ENCODE measurements at regions not wholly inside any gene's neighbourhood (a gene's known extent, or its start where the extent isn't known, plus 50 kb on each side); places are given as distances from the start of the nearest gene placed in this dataset.

DNA sequence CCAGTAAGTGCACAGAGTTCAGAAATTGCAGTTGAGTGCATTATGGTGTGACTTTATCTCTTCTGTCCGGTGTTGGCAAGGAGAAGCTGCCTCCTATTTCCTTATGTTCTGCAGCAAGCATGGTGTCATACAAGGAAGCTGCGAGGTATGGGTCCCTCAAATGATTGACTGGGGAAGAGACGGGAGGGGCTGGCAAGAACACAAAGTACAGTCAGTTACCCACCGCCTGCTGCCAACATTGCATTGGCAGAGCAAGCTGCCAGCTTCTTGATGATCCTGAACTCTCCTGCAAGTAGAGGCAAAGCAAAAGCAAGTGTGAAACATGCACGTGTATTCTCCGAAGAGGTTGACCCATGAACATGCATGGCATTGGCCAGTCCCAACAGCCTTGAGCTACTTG is 1013.6 kb downstream of the UQCRFS1 start:
- no peaks in the 10 kb centered on the region for H3K36me3 ChIP-seq (ENCODE audit: control insufficient read depth, insufficient read depth, low read length)
- no peaks in the 10 kb centered on the region for H3K27me3 ChIP-seq (ENCODE audit: control insufficient read depth, insufficient read depth, low read length)
- H3K9me3 ChIP-seq (ENCODE audit: control insufficient read depth, insufficient read depth, low read length) = no peaks in the 10 kb centered on the region
- no CpG with 5 or more reads among the region's 6 CpGs for WGBS (ENCODE audit: insufficient coverage, insufficient read length)
- H3K27ac ChIP-seq (ENCODE audit: low read length) = no peak overlapping the region
- no peaks in the 10 kb centered on the region for H3K4me1 ChIP-seq (ENCODE audit: control insufficient read depth, insufficient read depth, low read length)
- no peak overlapping the region for H3K4me3 ChIP-seq (ENCODE audit: low read length)
- DNase-seq (ENCODE audit: low read depth, low spot score) = no peak

DNA sequence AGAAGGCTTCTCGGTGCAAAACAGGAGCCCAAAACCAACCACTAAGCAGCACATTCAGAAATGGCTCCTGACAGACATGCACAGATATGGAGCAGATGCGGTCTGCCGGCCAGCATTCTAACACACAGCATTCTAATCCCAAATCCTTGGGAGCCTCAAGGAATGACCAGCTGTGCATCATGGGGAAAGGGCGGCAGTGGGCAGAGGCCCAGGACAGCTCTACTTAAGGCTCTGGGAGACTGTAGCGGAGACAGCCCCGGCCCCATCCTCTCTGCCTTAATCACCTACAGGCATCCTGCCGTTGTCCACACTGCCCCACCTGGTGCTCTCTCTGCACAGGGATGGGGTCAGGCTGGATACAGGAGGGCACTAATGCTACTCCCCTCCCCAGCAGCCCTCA is 1016.0 kb downstream of the UQCRFS1 start:
- no peaks in the 10 kb centered on the region for H3K36me3 ChIP-seq (ENCODE audit: control insufficient read depth, insufficient read depth, low read length)
- no peak overlapping the region for H3K4me3 ChIP-seq (ENCODE audit: low read length)
- no peak overlapping the region for H3K27ac ChIP-seq (ENCODE audit: low read length)
- no peak for DNase-seq (ENCODE audit: low read depth, low spot score)
- no peaks in the 10 kb centered on the region for H3K4me1 ChIP-seq (ENCODE audit: control insufficient read depth, insufficient read depth, low read length)
- WGBS (ENCODE audit: insufficient coverage, insufficient read length) = no CpG with 5 or more reads among the region's 7 CpGs
- H3K9me3 ChIP-seq (ENCODE audit: control insufficient read depth, insufficient read depth, low read length) = no peaks in the 10 kb centered on the region
- H3K27me3 ChIP-seq (ENCODE audit: control insufficient read depth, insufficient read depth, low read length) = no peaks in the 10 kb centered on the region

DNA sequence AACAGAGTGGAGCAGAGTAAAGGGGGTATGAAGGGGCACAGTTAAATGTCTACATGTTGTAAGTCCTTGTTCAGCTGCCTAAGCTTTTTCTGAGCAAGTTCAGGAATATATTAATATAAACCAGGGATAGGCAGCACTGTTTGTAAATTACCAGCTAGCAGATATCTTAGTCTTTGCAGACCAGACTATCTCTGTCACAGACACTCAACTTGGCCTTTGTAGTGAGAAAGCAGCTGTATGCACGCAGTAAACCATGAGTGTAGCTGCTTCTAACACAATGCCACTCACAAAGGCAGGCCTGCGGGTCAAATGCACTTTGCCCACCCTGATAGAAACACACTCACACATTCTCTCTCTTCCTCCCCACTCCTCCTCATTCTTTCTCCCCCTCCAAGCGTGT is 1016.9 kb downstream of the UQCRFS1 start:
- no peak overlapping the region for H3K27ac ChIP-seq (ENCODE audit: low read length)
- WGBS (ENCODE audit: insufficient coverage, insufficient read length) = no CpG with 5 or more reads among the region's 3 CpGs
- H3K27me3 ChIP-seq (ENCODE audit: control insufficient read depth, insufficient read depth, low read length) = no peaks in the 10 kb centered on the region
- H3K36me3 ChIP-seq (ENCODE audit: control insufficient read depth, insufficient read depth, low read length) = no peaks in the 10 kb centered on the region
- H3K4me1 ChIP-seq (ENCODE audit: control insufficient read depth, insufficient read depth, low read length) = no peaks in the 10 kb centered on the region
- H3K4me3 ChIP-seq (ENCODE audit: low read length) = no peak overlapping the region
- no peak for DNase-seq (ENCODE audit: low read depth, low spot score)
- H3K9me3 ChIP-seq (ENCODE audit: control insufficient read depth, insufficient read depth, low read length) = no peaks in the 10 kb centered on the region

DNA sequence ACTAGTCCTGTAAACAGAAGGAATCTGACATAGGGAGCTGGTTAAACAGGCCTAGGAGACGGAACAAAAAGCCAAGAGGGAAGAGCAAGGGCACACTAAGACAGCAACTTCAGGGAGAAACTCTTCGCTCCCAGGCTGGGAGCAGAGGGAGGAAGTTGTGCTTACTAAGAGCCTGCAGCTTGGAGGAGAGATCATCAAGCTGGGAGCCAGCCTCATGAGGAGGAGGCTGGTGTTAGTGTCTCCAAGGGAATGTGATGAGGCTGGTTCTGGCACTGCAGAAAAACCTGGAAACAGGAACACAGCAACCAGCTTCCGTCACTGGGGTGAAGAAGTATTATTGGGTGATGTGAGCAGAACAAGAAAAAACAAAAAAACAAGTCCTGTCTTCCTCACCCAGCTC is 1027.3 kb downstream of the UQCRFS1 start:
- H3K4me1 ChIP-seq (ENCODE audit: control insufficient read depth, insufficient read depth, low read length) = 0 out of 2 replicates have a peak, but pooled peaks cover 2% of the 10 kb centered on the region
- H3K36me3 ChIP-seq (ENCODE audit: control insufficient read depth, insufficient read depth, low read length) = no peaks in the 10 kb centered on the region
- no CpG with 5 or more reads among the region's 3 CpGs for WGBS (ENCODE audit: insufficient coverage, insufficient read length)
- H3K27ac ChIP-seq (ENCODE audit: low read length) = no peak overlapping the region
- no peaks in the 10 kb centered on the region for H3K9me3 ChIP-seq (ENCODE audit: control insufficient read depth, insufficient read depth, low read length)
- no peak overlapping the region for H3K4me3 ChIP-seq (ENCODE audit: low read length)
- DNase-seq (ENCODE audit: low read depth, low spot score) = no peak
- no peaks in the 10 kb centered on the region for H3K27me3 ChIP-seq (ENCODE audit: control insufficient read depth, insufficient read depth, low read length)

DNA sequence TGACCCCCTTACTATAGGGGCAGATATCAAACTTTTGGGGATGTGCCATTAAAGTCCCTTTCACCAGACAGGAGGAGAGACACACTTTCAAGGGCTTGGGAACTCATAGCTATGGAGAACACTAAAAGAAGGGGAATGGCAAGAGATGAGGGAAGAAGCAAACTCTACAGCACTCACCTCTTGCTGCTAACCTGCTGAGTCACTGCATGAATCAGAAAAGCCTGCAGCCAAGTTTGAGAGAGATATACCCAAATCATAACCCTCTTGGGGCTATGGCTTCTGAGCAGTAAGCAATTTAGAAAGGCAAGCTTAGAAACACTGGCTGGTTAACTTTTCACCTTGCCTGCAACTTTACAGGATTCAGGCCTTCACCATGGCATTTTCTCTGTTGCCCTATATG is 1028.0 kb downstream of the UQCRFS1 start:
- H3K27ac ChIP-seq (ENCODE audit: low read length) = no peak overlapping the region
- H3K4me3 ChIP-seq (ENCODE audit: low read length) = no peak overlapping the region
- H3K36me3 ChIP-seq (ENCODE audit: control insufficient read depth, insufficient read depth, low read length) = no peaks in the 10 kb centered on the region
- H3K9me3 ChIP-seq (ENCODE audit: control insufficient read depth, insufficient read depth, low read length) = no peaks in the 10 kb centered on the region
- DNase-seq (ENCODE audit: low read depth, low spot score) = no peak
- no peaks in the 10 kb centered on the region for H3K27me3 ChIP-seq (ENCODE audit: control insufficient read depth, insufficient read depth, low read length)
- 0 out of 2 replicates have a peak, but pooled peaks cover 2% of the 10 kb centered on the region for H3K4me1 ChIP-seq (ENCODE audit: control insufficient read depth, insufficient read depth, low read length)

DNA sequence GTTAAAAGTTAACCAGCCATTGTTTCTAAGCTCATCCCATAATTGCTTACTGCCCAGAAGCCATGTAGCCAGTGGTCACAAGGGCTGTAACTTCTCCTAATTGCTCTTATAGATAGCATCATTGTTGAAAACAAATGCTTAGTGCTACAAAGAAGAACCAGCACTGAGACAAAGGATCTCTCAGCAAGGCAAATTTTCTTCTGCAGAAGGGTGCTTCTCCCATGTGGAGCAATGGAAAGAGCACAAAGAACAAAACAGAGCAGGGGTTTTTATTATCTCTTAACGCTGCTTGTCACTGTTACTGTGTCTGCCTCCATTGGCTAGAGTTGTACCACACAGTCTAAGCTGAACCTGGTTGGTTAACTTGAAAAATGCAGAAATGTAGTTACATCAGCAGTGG is 1036.8 kb downstream of the UQCRFS1 start:
- Histone ChIP-seq H3K4me1 (ENCODE audit: control insufficient read depth, insufficient read depth, low read length) (no peaks in the 10 kb centered on the region), H3K9me3 (ENCODE audit: control insufficient read depth, insufficient read depth, low read length) (peaks cover 5% of the 10 kb centered on the region), H3K27ac (ENCODE audit: low read length) (no peak overlapping the region), H3K27me3 (ENCODE audit: control insufficient read depth, insufficient read depth, low read length) (no peaks in the 10 kb centered on the region), H3K4me3 (ENCODE audit: low read length) (no peak overlapping the region), H3K36me3 (ENCODE audit: control insufficient read depth, insufficient read depth, low read length) (no peaks in the 10 kb centered on the region)
- DNase-seq (ENCODE audit: low read depth, low spot score) = no peak
- no CpG with 5 or more reads among the region's 1 CpG for WGBS (ENCODE audit: insufficient coverage, insufficient read length)

DNA sequence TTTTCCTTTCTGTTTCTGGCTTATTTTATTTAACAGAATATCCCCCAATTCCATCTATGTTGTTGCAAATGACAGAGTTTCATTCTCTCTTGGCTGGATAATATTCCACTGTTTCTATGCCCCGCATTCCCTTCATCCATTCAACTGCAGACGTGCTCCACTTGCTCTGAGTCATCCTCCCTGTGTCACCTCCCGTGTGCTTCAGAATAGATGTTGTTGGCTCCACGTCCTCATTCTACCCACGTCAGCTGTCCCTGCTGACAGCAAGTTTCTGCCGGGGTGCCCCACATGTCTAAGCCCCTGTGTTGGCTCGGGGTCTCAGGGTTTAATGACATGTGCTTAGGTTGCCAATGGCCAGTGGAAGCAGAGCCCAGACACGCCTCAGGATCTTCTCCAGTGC is 1041.0 kb downstream of the UQCRFS1 start:
- DNase-seq (ENCODE audit: low read depth, low spot score) = no peak
- Histone ChIP-seq H3K4me3 (ENCODE audit: low read length) (no peak overlapping the region), H3K27me3 (ENCODE audit: control insufficient read depth, insufficient read depth, low read length) (no peaks in the 10 kb centered on the region), H3K27ac (ENCODE audit: low read length) (no peak overlapping the region), H3K36me3 (ENCODE audit: control insufficient read depth, insufficient read depth, low read length) (0 out of 2 replicates have a peak, but pooled peaks cover 2% of the 10 kb centered on the region), H3K9me3 (ENCODE audit: control insufficient read depth, insufficient read depth, low read length) (peaks cover 2% of the 10 kb centered on the region; the same call in 1 of the 2 replicates), H3K4me1 (ENCODE audit: control insufficient read depth, insufficient read depth, low read length) (peaks cover 7% of the 10 kb centered on the region)
- no CpG with 5 or more reads among the region's 8 CpGs for WGBS (ENCODE audit: insufficient coverage, insufficient read length)

DNA sequence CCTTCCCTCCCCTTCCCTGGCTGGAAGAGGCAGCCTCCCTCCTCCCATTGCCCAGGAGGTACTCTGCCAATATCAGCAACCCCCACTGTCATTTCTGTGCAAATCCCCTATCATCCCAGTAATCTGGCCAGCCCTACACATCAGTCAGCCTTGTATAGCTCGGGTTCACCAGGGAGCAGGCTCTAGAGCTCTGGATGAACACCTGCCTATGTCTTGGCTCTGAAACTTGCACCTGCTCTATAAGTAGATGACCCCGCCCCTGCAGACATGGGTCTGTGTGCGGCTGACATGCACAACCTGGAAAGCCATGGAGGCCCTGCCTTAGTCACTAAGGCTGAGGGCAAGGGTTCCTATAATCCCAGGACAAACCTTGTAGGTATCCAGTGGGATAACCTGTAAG is 1042.9 kb downstream of the UQCRFS1 start:
- WGBS (ENCODE audit: insufficient coverage, insufficient read length) = no CpG with 5 or more reads among the region's 3 CpGs
- DNase-seq (ENCODE audit: low read depth, low spot score) = no peak

DNA sequence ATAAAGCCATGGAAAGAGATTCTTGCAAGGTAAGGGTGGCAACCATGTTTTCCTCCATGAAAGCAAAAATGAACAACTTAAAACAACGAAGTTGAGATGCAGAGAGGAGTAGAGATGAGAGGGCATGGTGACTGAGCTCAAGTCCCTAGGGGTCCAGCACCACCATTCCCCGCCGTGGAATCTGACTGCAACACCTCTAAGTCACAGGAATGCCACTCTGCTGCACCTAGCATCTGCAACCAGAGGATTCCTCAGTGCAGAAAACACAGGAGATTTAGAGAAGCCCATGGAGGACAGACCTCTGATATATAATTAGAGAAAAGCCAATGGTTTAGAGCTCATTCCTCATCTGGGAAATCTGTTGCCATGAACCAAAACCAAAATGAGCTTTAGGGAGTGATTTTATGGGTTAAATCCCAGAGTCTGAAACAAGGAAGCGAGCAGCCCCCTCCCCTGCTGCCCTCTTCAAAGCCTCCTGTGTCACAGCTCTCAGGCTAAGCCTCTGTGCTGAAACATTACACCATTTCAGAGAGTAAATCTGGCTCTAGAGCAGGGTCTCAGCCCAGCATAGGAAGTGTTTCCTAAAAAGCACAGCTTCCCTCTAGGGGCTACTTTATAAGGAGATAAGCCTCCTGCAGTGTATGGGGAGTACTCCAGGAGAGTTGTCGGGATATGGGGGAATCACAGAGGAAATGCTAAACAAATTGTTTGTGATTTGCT is 1043.6 kb downstream of the UQCRFS1 start:
- no peak overlapping the region for H3K4me3 ChIP-seq (ENCODE audit: low read length)
- DNase-seq (ENCODE audit: low read depth, low spot score) = no peak
- 0 out of 2 replicates have a peak, but pooled peaks cover 2% of the 10 kb centered on the region for H3K36me3 ChIP-seq (ENCODE audit: control insufficient read depth, insufficient read depth, low read length)
- no peaks in the 10 kb centered on the region for H3K9me3 ChIP-seq (ENCODE audit: control insufficient read depth, insufficient read depth, low read length)
- H3K27me3 ChIP-seq (ENCODE audit: control insufficient read depth, insufficient read depth, low read length) = no peaks in the 10 kb centered on the region
- H3K4me1 ChIP-seq (ENCODE audit: control insufficient read depth, insufficient read depth, low read length) = peaks cover 7% of the 10 kb centered on the region
- WGBS (ENCODE audit: insufficient coverage, insufficient read length) = no CpG with 5 or more reads among the region's 5 CpGs
- peak overlapping the region; percentile 72 for H3K27ac ChIP-seq (ENCODE audit: low read length)

More for the DNA sequence above, 1042.9 kb downstream of the UQCRFS1 start:
- peak overlapping the region; percentile 49 for H3K27ac ChIP-seq (ENCODE audit: low read length)
- H3K36me3 ChIP-seq (ENCODE audit: control insufficient read depth, insufficient read depth, low read length) = 0 out of 2 replicates have a peak, but pooled peaks cover 2% of the 10 kb centered on the region
- H3K4me3 ChIP-seq (ENCODE audit: low read length) = no peak overlapping the region
- no peaks in the 10 kb centered on the region for H3K9me3 ChIP-seq (ENCODE audit: control insufficient read depth, insufficient read depth, low read length)
- no peaks in the 10 kb centered on the region for H3K27me3 ChIP-seq (ENCODE audit: control insufficient read depth, insufficient read depth, low read length)
- peaks cover 7% of the 10 kb centered on the region for H3K4me1 ChIP-seq (ENCODE audit: control insufficient read depth, insufficient read depth, low read length)

DNA sequence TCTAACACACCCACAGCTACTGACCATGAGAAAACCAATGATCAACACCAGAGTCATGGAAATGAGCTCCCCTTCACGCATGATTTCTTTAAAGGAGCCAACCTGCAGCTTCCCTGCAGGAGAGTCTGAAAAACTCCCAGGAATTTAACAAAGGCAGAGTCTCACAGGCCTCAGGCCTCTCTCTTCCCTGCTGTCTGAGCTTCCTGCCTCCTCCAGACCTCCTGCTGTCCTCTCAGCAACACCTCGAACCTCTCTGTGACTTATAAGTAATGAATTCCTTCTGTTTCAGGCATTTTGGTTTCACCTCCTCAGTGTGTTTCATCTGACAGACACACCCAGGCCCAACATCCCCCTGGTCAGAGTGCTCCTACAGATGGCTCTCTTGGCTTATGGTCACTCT is 1044.4 kb downstream of the UQCRFS1 start:
- Histone ChIP-seq H3K36me3 (ENCODE audit: control insufficient read depth, insufficient read depth, low read length) (0 out of 2 replicates have a peak, but pooled peaks cover 2% of the 10 kb centered on the region), H3K4me1 (ENCODE audit: control insufficient read depth, insufficient read depth, low read length) (peaks cover 7% of the 10 kb centered on the region), H3K4me3 (ENCODE audit: low read length) (no peak overlapping the region), H3K27ac (ENCODE audit: low read length) (peak overlapping the region; percentile 72), H3K27me3 (ENCODE audit: control insufficient read depth, insufficient read depth, low read length) (no peaks in the 10 kb centered on the region), H3K9me3 (ENCODE audit: control insufficient read depth, insufficient read depth, low read length) (no peaks in the 10 kb centered on the region)
- peak; percentile 55 for DNase-seq (ENCODE audit: low read depth, low spot score)
- no CpG with 5 or more reads among the region's 2 CpGs for WGBS (ENCODE audit: insufficient coverage, insufficient read length)

DNA sequence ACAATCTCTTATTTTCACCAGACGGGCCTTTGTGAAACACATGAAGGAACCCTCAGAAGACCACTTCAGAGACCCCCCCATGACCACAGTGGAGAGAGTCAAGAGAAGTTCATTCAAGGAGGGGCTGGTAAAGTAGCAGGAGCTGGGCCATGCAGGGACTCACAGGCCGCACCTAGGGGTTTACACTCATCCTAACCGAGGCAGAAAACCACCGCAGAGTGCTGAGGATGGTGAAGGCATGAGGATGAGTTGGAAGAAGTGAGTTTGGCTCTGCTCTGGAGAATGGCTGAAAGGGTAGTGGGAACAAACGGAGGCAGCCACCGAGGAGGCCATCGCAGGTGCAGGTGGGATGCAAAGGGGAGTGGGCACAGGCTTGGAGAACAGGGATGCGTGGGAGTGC is 1046.9 kb downstream of the UQCRFS1 start:
- no CpG with 5 or more reads among the region's 8 CpGs for WGBS (ENCODE audit: insufficient coverage, insufficient read length)
- Histone ChIP-seq H3K36me3 (ENCODE audit: control insufficient read depth, insufficient read depth, low read length) (0 out of 2 replicates have a peak, but pooled peaks cover 2% of the 10 kb centered on the region), H3K27ac (ENCODE audit: low read length) (no peak overlapping the region), H3K27me3 (ENCODE audit: control insufficient read depth, insufficient read depth, low read length) (no peaks in the 10 kb centered on the region), H3K4me1 (ENCODE audit: control insufficient read depth, insufficient read depth, low read length) (peaks cover 7% of the 10 kb centered on the region), H3K4me3 (ENCODE audit: low read length) (no peak overlapping the region), H3K9me3 (ENCODE audit: control insufficient read depth, insufficient read depth, low read length) (no peaks in the 10 kb centered on the region)
- DNase-seq (ENCODE audit: low read depth, low spot score) = no peak

Data from iPS DF 6.9 (cell line).